ENCODE measurements at regions not wholly inside any gene's neighbourhood (a gene's known extent, or its start where the extent isn't known, plus 50 kb on each side); places are given as distances from the start of the nearest gene placed in this dataset.

GRCh38 chr1:4593106-4593505, 61.3 kb upstream of the AJAP1 start:
- no peak for DNase-seq (ENCODE audit: low spot score)

- DNase-seq (ENCODE audit: low spot score), result no peak
Observed at GRCh38 chr1:4594286-4594991, 60.0 kb upstream of the AJAP1 start.

GRCh38 chr1:4595341-4596225, 58.8 kb upstream of the AJAP1 start:
- DNase-seq (ENCODE audit: low spot score), result no peak

- no peak for DNase-seq (ENCODE audit: low spot score)
Observed at GRCh38 chr1:4596486-4596885, 57.9 kb upstream of the AJAP1 start.

- no peak for DNase-seq (ENCODE audit: low spot score)
Observed at GRCh38 chr1:4597020-4597419, 57.4 kb upstream of the AJAP1 start.

GRCh38 chr1:4598561-4598960, 55.8 kb upstream of the AJAP1 start:
- DNase-seq (ENCODE audit: low spot score), result no peak

- DNase-seq (ENCODE audit: low spot score), result no peak
Observed at GRCh38 chr1:4599521-4599920, 54.9 kb upstream of the AJAP1 start.

GRCh38 chr1:4599951-4600481, 54.4 kb upstream of the AJAP1 start:
- DNase-seq (ENCODE audit: low spot score), result no peak

- DNase-seq (ENCODE audit: low spot score), result no peak
Observed at GRCh38 chr1:4600615-4601460, 53.6 kb upstream of the AJAP1 start.

GRCh38 chr1:4601941-4602340, 52.5 kb upstream of the AJAP1 start:
- DNase-seq (ENCODE audit: low spot score), result no peak

- no peak for DNase-seq (ENCODE audit: low spot score)
Observed at GRCh38 chr1:4602462-4603294, 51.7 kb upstream of the AJAP1 start.

- DNase-seq (ENCODE audit: low spot score), result no peak
Observed at GRCh38 chr1:4603295-4604110, 50.9 kb upstream of the AJAP1 start.

Measured in COLO829 (cell line).